ENCODE measurements at regions not wholly inside any gene's neighbourhood (a gene's known extent, or its start where the extent isn't known, plus 50 kb on each side); places are given as distances from the start of the nearest gene placed in this dataset.

DNA sequence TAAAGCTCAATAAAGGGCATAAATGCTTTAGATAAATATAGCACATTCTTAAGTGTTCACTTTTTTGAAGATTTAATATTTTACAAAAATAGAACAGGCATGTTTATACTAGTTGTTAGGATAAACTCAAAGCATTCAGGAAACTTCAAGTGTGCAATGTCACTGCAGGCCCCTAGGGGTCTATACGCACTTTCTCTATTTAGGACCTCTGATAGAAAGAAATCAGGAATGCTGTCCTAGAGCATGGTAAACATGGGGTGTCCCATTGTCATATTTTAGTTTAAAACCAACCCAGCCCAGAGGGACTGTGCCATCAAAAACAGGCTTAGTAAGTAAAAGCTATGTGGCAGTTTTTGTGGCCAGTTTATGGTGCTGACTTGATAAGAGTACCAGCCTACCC lies 102.2 kb downstream of the BARHL2 start:
- TF ChIP-seq, protein P1, sequence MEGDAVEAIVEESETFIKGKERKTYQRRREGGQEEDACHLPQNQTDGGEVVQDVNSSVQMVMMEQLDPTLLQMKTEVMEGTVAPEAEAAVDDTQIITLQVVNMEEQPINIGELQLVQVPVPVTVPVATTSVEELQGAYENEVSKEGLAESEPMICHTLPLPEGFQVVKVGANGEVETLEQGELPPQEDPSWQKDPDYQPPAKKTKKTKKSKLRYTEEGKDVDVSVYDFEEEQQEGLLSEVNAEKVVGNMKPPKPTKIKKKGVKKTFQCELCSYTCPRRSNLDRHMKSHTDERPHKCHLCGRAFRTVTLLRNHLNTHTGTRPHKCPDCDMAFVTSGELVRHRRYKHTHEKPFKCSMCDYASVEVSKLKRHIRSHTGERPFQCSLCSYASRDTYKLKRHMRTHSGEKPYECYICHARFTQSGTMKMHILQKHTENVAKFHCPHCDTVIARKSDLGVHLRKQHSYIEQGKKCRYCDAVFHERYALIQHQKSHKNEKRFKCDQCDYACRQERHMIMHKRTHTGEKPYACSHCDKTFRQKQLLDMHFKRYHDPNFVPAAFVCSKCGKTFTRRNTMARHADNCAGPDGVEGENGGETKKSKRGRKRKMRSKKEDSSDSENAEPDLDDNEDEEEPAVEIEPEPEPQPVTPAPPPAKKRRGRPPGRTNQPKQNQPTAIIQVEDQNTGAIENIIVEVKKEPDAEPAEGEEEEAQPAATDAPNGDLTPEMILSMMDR (IDR thresholded peaks at IDR 0.05), result no peak
- no peak for TF ChIP-seq POLR2A (IDR thresholded peaks at IDR 0.05)

Measured in ovary (tissue), 3 donors.